GM12878 (cell line): ENCODE measurements at regions not wholly inside any gene's neighbourhood (a gene's known extent, or its start where the extent isn't known, plus 50 kb on each side); places are given as distances from the start of the nearest gene placed in this dataset.

ENCODE experiments used
- BRCA1 ChIP-seq: IDR thresholded peaks from 2 replicates; pipeline ENCODE4 v1.6.1; 2011; ENCODE audit warnings: low read depth, low read length, improper control_type of control experiment
- ETV6 ChIP-seq, 2 experiments: fragments of 450-650 bp in 1 of 2; IDR thresholded peaks in 1 of 2; conservative IDR thresholded peaks in 1 of 2; 2 replicates each; pipeline ENCODE4 v1.6.1; 2014; ENCODE audit warnings: antibody characterized with exemption in 1 of 2, borderline replicate concordance in 1 of 2, low read depth in 1 of 2, mild to moderate bottlenecking in 1 of 2, moderate library complexity in 1 of 2
- JUNB ChIP-seq: IDR thresholded peaks from 2 replicates; pipeline ENCODE4 v1.6.1; 2016; ENCODE audit warnings: antibody characterized with exemption, mild to moderate bottlenecking
- KDM1A ChIP-seq: fragments of 200-600 bp; sonication (generic); IDR thresholded peaks from 2 replicates; pipeline ENCODE4 v1.6.1; 2016; ENCODE audit warnings: borderline replicate concordance
- MAX ChIP-seq: IDR thresholded peaks from 2 replicates; pipeline ENCODE4 v1.6.1; 2012; ENCODE audit warnings: low read depth, low read length, improper control_type of control experiment
- MYC ChIP-seq: IDR thresholded peaks from 2 replicates; pipeline ENCODE4 v1.6.1; 2011; ENCODE audit warnings: mild to moderate bottlenecking, low read length, moderate library complexity, inconsistent platforms; ENCODE audit not compliant: insufficient read depth, insufficient replicate concordance, insufficient read length, severe bottlenecking
- NFIC ChIP-seq: IDR thresholded peaks from 2 replicates; pipeline ENCODE4 v1.6.1; 2012; ENCODE audit warnings: low read depth, mild to moderate bottlenecking, inconsistent platforms, low read length, moderate library complexity
- POLR2A ChIP-seq: IDR thresholded peaks from 2 replicates; pipeline ENCODE4 v1.6.1; 2011; ENCODE audit warnings: low read depth, mild to moderate bottlenecking, low read length
- POLR2AphosphoS2 ChIP-seq: IDR thresholded peaks from 2 replicates; pipeline ENCODE4 v1.6.1; 2011; ENCODE audit warnings: low read depth, mild to moderate bottlenecking, low read length, improper control_type of control experiment, moderate library complexity
- POLR2AphosphoS5 ChIP-seq: IDR thresholded peaks from 2 replicates; pipeline ENCODE4 v1.6.1; 2011; ENCODE audit warnings: mild to moderate bottlenecking, low read length, inconsistent platforms
- RFX5 ChIP-seq: IDR thresholded peaks from 2 replicates; pipeline ENCODE4 v1.6.1; 2011; ENCODE audit warnings: low read depth, low read length, improper control_type of control experiment
- TBL1XR1 ChIP-seq: IDR thresholded peaks from 2 replicates; pipeline ENCODE4 v1.6.1; 2012; ENCODE audit warnings: low read depth, low read length, improper control_type of control experiment
- YY1 ChIP-seq: IDR thresholded peaks from 2 replicates; pipeline ENCODE4 v1.6.1; 2011; ENCODE audit warnings: low read depth, mild to moderate bottlenecking, low read length
- TF ChIP-seq, protein P1 (sequence below), 3 experiments: IDR thresholded peaks in 2 of 3; conservative IDR thresholded peaks in 1 of 3; 2 replicates each; pipeline ENCODE4 v1.5.1; 2011; ENCODE audit warnings: low read depth in 3 of 3, low read length in 3 of 3, mild to moderate bottlenecking in 3 of 3, control low read depth in 2 of 3, moderate library complexity in 2 of 3, inconsistent platforms in 1 of 3, mixed read lengths in 1 of 3; ENCODE audit not compliant: control insufficient read depth in 2 of 3, insufficient read depth in 1 of 3; ENCODE audit errors: extremely low read depth in 1 of 3

GRCh38 chr9:75687359-75687953 is 203.0 kb upstream of the PCSK5 start:
- TF ChIP-seq YY1 (no peak), ETV6 (conservative IDR thresholded peaks at IDR 0.05 in 1 of 2, IDR thresholded peaks at IDR 0.05 in 1 of 2; ENCODE audit: borderline replicate concordance in 1 of 2, low read depth in 1 of 2) (no peak), MYC (no peak), MAX (no peak), RFX5 (no peak), POLR2AphosphoS2 (no peak), NFIC (no peak), KDM1A (no peak), JUNB (no peak), POLR2AphosphoS5 (no peak), BRCA1 (no peak), TBL1XR1 (no peak), POLR2A (no peak)
- TF ChIP-seq, protein P1, sequence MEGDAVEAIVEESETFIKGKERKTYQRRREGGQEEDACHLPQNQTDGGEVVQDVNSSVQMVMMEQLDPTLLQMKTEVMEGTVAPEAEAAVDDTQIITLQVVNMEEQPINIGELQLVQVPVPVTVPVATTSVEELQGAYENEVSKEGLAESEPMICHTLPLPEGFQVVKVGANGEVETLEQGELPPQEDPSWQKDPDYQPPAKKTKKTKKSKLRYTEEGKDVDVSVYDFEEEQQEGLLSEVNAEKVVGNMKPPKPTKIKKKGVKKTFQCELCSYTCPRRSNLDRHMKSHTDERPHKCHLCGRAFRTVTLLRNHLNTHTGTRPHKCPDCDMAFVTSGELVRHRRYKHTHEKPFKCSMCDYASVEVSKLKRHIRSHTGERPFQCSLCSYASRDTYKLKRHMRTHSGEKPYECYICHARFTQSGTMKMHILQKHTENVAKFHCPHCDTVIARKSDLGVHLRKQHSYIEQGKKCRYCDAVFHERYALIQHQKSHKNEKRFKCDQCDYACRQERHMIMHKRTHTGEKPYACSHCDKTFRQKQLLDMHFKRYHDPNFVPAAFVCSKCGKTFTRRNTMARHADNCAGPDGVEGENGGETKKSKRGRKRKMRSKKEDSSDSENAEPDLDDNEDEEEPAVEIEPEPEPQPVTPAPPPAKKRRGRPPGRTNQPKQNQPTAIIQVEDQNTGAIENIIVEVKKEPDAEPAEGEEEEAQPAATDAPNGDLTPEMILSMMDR (IDR thresholded peaks at IDR 0.05 in 2 of 3, conservative IDR thresholded peaks at IDR 0.05 in 1 of 3; ENCODE audit: control insufficient read depth in 2 of 3, extremely low read depth in 1 of 3, insufficient read depth in 1 of 3, low read depth in 3 of 3, low read length in 3 of 3), result no peak
